Activated T-cell treated with anti-CD3 and anti-CD28 coated beads, Interleukin-2, amount 50 U/mL, for 72 hours (primary cell): ENCODE measurements at regions not wholly inside any gene's neighbourhood (a gene's known extent, or its start where the extent isn't known, plus 50 kb on each side); places are given as distances from the start of the nearest gene placed in this dataset.
A peak's percentile ranks its signal among the peaks of the same experiment; 100 is the strongest.
"Not testable (repeated sequence)": the region's sequence is repeated elsewhere in the genome, so short reads cannot be mapped to it uniquely, and the experiment has no call there.

Source experiments
- ATAC-seq, 2 donors: fragments of 150-1000 bp; cut with Tn5 transposase; replicated peaks in 1 of 2; 2 replicates each; pipeline ENCODE4 v1.10.0; 2021; ENCODE audit warnings: moderate library complexity in 2 of 2, mild to moderate bottlenecking in 1 of 2
- DNase-seq, 2 donors: peaks; one replicate each; pipeline ENCODE4 v3.0.0; 2021 to 2022; ENCODE audit warnings: mixed read lengths in 1 of 2
- H3K27ac Mint-ChIP-seq: one replicate; pipeline ENCODE4 v1.8.0; 2022; ENCODE audit warnings: mild to moderate bottlenecking, moderate library complexity, mixed read lengths
- H3K27me3 Mint-ChIP-seq: one replicate; pipeline ENCODE4 v1.8.0; 2022; ENCODE audit warnings: low read depth, mixed read lengths
- H3K36me3 Mint-ChIP-seq, 2 donors: one replicate each; pipeline ENCODE4 v1.8.0; 2022; ENCODE audit warnings: mixed read lengths in 2 of 2, mild to moderate bottlenecking in 1 of 2; ENCODE audit not compliant: insufficient read depth in 2 of 2
- H3K4me1 Mint-ChIP-seq: one replicate; pipeline ENCODE4 v1.8.0; 2022; ENCODE audit warnings: low read depth, mixed read lengths
- H3K4me3 Mint-ChIP-seq, 2 donors: one replicate each; pipeline ENCODE4 v1.8.0; 2022; ENCODE audit warnings: mild to moderate bottlenecking in 2 of 2, mixed read lengths in 2 of 2, moderate library complexity in 2 of 2
- H3K9me3 Mint-ChIP-seq, 2 donors: one replicate each; pipeline ENCODE4 v1.8.0; 2022; ENCODE audit warnings: mixed read lengths in 2 of 2

DNA sequence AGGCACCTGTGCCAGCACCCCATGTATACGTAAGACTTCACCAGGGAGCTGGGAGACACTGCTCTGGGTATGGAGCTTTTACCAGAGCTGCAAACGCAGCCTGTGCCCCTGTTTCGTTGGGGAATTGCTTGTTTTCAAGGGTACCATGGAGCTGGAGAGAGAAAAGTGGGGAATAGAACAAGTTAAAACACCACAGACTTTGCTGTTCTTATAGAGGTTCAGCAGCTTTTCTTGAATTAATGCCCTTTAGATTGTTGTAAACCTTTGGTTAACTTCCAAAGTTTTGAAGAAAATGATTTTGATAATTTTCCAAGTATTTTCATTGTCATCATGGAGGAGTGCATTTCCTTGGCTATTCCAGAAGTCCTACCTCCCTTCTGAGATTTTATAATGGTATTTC is 131.7 kb downstream of the KBTBD2 start:
- H3K9me3 Mint-ChIP-seq, H3K4me3 Mint-ChIP-seq, H3K36me3 Mint-ChIP-seq, DNase-seq, H3K27ac Mint-ChIP-seq, ATAC-seq: not testable (repeated sequence)
- Mint-ChIP-seq H3K4me1 (peaks cover 14% of the 10 kb centered on the region), H3K27me3 (peaks cover 44% of the 10 kb centered on the region)

DNA sequence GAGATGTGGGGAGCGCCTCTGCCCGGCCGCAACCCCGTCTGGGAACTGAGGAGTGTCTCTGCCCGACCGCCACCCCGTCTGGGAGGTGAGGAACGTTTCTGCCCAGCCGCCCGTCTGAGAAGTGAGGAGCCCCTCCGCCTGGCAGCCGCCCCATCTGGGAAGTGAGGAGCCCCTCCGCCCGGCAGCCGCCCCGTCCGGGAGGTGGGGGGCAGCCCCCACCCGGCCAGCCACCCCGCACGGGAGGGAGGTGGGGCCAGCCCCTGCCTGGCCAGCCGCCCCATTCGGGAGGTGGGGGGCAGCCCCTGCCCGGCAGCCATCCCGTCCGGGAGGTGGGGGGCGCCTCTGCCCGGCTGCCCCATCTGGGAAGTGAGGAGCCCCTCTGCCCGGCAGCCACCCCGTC is 137.7 kb downstream of the KBTBD2 start:
- not testable (repeated sequence) for H3K4me1 Mint-ChIP-seq, ATAC-seq

DNA sequence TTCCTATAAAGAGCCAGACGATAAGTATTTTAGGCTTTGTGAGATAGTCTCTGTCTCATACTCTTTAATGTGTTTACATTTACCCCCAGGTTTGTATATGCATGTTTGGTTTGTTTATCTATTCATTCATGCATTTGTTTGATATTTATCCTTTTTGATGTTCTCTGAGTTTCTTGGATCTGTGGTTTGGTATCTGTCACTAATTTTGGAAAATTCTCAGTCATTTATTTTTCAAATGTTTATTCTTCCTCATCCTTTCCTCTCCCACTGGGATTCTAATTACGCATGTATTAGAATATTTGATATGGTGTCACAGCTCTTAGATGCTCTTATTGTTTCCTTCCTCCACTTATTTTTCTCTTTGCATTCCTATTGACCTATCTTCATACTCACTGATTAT is 143.2 kb downstream of the KBTBD2 start:
- peaks cover 14% of the 10 kb centered on the region for H3K27me3 Mint-ChIP-seq
- not testable (repeated sequence) for H3K9me3 Mint-ChIP-seq, H3K4me1 Mint-ChIP-seq, H3K4me3 Mint-ChIP-seq, H3K36me3 Mint-ChIP-seq, ATAC-seq, H3K27ac Mint-ChIP-seq, DNase-seq

More for the DNA sequence above, 137.7 kb downstream of the KBTBD2 start:
- not testable (repeated sequence) for DNase-seq, H3K36me3 Mint-ChIP-seq, H3K4me3 Mint-ChIP-seq, H3K27ac Mint-ChIP-seq, H3K27me3 Mint-ChIP-seq, H3K9me3 Mint-ChIP-seq

DNA sequence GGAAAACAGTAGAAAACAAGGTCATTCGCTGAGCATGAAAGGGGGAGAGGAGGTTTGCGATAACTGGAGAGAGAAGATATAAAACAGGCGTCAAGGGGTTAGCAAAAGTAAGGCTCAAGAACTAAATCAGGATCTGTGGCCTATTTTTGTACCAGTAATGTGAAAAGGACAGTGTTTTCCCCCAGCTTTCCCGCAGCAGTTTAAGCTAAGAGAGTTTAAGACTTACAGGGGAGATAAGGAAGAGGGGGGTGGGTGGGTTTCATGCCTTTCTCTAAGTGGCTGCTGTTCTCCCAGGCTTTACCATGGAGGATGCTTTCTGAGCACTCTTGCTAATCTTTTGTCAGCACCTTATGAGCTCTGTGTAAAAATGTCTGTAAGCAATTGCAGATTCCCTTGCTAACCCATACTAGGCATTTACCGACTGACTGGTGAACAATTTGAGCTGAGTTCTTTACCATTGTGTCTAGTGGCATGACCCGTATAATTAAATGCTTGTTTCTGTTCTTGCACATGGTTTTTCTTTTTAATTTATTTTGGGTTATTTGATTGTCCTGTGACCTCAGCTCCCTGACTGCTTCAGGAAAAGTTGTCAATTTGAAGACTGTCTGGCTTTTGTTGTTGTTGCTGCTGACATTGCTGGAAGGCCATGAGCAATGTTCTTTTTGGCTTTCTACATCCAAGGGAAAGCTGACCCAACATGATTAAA is 144.0 kb downstream of the KBTBD2 start:
- not testable (repeated sequence) for H3K36me3 Mint-ChIP-seq, DNase-seq, H3K27ac Mint-ChIP-seq, H3K4me3 Mint-ChIP-seq, ATAC-seq, H3K9me3 Mint-ChIP-seq, H3K4me1 Mint-ChIP-seq
- peaks cover 14% of the 10 kb centered on the region for H3K27me3 Mint-ChIP-seq

DNA sequence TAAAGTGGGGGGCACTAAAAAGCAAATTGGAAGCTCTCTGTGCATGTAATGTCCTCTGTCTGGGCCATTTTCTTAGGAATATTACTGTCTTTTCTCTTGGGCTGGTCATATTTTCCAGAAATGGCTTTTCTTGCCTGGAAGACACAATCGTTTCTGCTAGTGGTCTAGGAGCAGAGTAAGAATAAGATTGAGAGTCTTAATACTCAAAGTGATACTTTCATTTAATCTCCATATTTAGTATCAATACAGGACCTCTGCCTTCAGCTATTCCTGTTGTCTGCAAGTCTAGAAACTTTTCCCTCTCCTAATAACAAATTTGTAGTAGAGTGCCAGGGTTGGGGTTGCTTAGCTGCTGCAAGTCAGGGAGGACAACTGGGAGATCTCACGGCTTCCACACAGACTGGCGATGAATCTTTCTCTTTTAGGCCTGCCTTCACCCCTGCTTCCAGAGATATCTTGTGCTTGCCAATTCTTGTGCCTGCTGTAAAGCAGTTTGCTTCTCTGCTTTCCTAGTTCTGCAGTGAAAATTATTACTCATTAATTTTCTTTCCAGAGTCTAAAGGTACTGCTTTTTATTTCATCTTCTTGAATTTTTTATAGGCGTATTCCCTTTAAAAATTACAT is 149.6 kb downstream of the KBTBD2 start:
- Mint-ChIP-seq H3K4me3 (peak overlapping the region in 1 of 2 donors; percentile 4), H3K4me1 (peaks cover 15% of the 10 kb centered on the region)
- ATAC-seq = peak; percentile 22 to 36
- H3K27me3 Mint-ChIP-seq, H3K9me3 Mint-ChIP-seq, H3K36me3 Mint-ChIP-seq, H3K27ac Mint-ChIP-seq, DNase-seq: not testable (repeated sequence)

DNA sequence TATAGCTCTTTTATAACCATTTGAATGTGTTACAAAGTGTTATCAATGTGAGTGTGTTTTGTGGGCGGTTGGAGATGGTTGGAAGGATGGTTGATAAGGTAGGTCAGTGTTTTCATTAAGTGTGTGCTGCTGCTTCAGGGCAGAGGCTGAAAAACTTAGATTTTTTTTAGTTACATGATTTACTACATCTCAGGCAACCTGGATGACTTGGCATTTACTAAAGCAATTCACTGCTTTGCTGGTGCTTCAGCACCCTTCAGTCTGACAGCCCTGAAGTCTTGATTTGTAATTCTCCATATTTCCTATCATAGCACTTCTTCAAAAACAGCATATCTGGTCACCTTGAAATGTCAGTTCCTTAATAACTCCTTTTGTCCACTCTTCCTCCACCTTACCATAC is 151.8 kb downstream of the KBTBD2 start:
- H3K36me3 Mint-ChIP-seq, H3K4me3 Mint-ChIP-seq, H3K9me3 Mint-ChIP-seq, H3K27ac Mint-ChIP-seq, H3K27me3 Mint-ChIP-seq, DNase-seq, ATAC-seq: not testable (repeated sequence)
- H3K4me1 Mint-ChIP-seq = peaks cover 15% of the 10 kb centered on the region

DNA sequence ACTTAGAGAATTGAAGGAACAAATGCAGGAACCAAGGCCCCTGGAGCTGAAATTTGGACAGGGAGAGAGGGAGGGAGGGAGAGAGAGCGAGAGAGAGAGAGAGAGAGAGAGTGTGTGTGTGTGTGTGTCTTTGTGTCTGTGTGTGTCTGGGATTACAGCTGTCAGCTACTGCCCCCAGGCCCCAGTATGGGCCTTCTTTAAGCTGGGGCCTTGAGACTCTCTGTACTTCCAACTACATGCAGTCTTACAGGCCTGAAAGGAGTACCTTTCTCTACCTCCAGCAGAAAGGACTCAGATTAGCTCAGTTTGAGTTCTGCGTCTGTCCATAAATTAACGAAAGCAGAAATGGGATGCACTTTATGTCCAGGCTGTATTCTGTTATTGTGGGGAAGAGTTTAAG is 153.2 kb downstream of the KBTBD2 start:
- H3K36me3 Mint-ChIP-seq, H3K27me3 Mint-ChIP-seq: not testable (repeated sequence)

DNA sequence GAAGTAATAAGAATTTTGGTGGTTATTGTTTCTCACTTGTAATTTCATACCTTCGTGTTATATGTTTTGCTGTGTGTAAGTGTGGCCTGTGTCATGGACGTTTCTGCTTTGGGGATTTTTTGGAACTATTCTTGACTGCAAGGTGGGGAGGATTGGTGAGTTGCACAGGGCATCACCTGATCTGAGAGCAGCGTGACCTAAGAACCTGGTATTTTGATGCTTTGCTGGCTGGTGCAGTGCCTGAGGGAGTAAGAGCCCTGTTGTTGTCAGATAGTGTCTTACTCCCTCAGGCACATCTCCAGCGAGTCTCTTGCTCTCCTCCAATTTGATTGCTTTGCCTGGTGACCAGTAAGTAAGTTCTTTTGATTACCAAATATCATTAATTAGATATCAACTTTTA is 158.8 kb downstream of the KBTBD2 start:
- not testable (repeated sequence) for H3K36me3 Mint-ChIP-seq

More for the DNA sequence above, 153.2 kb downstream of the KBTBD2 start:
- H3K27ac Mint-ChIP-seq, H3K9me3 Mint-ChIP-seq, ATAC-seq, DNase-seq, H3K4me3 Mint-ChIP-seq: not testable (repeated sequence)
- H3K4me1 Mint-ChIP-seq = peaks cover 15% of the 10 kb centered on the region

DNA sequence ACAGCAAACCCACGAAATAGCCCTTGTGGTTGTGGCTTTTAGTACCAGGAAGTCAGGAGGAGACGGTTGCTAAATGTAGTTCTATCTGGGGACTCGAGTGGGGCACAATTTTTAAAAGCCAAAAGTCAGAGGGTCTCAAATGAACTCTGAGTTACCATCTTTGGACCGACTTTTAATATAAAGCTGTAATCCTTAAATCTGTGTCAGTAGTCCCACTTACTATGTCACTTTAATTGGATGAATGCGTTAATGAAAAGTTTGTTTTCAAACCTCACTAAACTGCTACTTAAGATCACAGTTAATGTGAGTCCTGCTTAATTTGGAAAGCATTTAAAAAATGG is 162.3 kb downstream of the KBTBD2 start:
- not testable (repeated sequence) for H3K27me3 Mint-ChIP-seq, ATAC-seq, H3K27ac Mint-ChIP-seq, H3K36me3 Mint-ChIP-seq, H3K9me3 Mint-ChIP-seq, DNase-seq
- Mint-ChIP-seq H3K4me1 (peaks cover 14% of the 10 kb centered on the region), H3K4me3 (peak overlapping the region; percentile 75 to 80)

More for the DNA sequence above, 158.8 kb downstream of the KBTBD2 start:
- not testable (repeated sequence) for DNase-seq, ATAC-seq, H3K9me3 Mint-ChIP-seq, H3K4me3 Mint-ChIP-seq, H3K4me1 Mint-ChIP-seq, H3K27me3 Mint-ChIP-seq, H3K27ac Mint-ChIP-seq

DNA sequence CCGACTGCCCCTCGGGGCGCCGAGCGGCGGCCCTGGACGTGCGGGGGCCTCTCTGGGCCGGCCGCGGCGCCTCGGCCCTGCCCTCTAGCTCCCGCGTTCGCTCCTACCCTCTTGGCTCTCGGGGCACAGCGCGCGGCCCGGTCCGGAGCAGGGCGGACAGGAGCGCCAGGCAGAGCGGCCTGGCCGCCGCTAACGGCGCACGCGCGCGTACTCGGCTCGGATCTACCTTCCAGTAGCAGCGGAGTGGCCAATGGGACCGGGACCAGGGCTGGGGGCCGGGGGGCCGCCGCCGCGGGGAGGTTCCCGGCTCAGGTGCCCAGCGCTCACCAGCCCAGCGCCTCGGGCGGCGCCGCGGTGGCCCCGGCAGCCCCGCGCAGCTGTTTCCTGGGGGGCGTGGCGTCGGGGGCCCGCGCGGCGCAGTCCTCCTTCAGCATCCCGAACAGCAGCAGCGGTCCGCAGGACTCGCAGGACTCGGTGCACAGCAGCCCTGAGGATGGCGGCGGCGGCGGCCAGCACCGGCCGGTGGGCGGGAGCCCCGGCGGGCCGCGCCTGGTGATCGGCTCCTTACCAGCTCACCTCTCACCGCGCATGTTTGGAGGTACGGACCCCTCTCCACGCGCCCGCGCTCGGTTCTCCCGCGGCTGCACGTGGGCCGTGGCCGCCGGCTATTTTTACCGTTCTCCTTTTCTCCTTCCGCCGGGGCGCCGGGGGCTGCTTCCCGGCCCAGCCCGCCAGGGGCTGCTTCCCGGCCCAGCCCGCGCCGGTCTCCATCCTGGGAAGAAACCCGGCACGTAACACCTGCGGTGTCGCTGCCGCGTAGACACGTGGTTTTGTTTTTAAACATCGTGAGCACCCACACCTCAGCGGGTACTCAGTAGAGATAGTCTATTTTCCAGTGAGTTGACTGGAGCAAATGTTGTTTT is 162.9 kb downstream of the KBTBD2 start:
- H3K9me3 Mint-ChIP-seq, H3K27me3 Mint-ChIP-seq, H3K27ac Mint-ChIP-seq, H3K36me3 Mint-ChIP-seq: not testable (repeated sequence)
- peak; percentile 56 to 68 for DNase-seq
- Mint-ChIP-seq H3K4me3 (peak overlapping the region; percentile 75 to 80), H3K4me1 (peaks cover 14% of the 10 kb centered on the region)
- ATAC-seq = peak; percentile 80 to 88

DNA sequence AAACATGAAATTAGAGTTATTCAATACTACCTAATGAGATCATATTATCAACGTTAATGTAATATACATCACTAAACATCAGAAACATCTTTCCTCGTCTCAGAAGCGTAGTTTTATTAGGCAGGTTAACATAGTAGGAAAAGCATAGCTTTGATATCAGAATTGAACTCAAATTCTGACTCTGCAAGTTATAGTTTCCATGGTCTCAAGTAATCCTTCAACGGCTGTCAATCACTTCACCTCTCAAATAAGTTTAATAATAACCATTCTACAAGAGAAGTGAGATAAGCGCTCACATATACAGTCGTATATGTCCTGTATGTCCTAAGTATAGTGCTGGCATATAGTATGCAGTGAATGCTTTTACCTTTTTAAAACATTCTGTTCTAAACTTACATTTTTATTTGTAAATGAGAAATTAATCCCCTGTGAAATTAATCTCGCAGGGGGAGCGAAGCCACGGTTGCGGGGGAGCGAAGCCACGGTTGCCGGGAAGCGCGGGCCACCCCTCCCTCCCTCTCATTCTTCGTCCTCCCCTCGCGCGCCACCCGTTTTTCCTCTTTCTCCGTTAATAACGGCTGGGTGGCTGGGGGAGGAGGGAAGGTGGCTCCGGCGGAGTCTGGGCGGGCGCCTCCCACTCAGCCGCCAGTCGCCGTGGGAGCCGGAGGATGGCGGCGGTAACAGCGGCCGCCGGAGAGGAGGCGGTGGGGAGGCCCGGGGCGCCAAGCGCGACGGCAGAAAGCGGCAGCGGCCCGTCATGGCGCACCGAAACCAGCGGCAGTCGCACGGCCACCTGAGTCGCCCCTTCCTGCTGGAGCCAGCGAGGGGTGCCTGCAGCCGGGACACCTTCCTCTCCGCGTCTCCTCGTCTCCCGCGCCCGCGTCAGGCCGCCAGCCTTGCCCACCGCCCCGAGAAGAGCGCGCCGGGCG is 163.8 kb downstream of the KBTBD2 start:
- H3K36me3 Mint-ChIP-seq, H3K9me3 Mint-ChIP-seq: not testable (repeated sequence)
- peaks cover 12% of the 10 kb centered on the region for H3K4me1 Mint-ChIP-seq

DNA sequence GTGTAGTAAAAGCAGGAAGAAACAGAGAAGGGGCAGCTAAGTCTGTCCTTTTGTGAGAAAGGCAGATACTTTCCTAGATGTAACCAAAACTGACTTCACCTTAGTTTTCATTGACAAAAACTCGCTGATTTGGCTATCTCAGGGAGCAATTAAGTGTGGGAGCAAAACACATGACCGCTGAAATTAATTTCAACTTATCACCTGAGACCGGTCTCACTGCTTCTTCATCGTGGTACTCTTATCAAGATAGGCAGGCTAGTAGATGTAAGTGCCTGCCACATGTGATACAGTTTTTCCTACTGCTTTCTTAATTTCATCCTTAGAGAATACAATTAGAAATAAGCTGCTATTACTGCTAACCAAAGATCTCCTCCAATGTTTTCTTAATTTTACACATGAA is 168.7 kb downstream of the KBTBD2 start:
- DNase-seq, H3K4me1 Mint-ChIP-seq, H3K4me3 Mint-ChIP-seq, ATAC-seq, H3K9me3 Mint-ChIP-seq, H3K27me3 Mint-ChIP-seq, H3K36me3 Mint-ChIP-seq, H3K27ac Mint-ChIP-seq: not testable (repeated sequence)

More for the DNA sequence above, 163.8 kb downstream of the KBTBD2 start:
- not testable (repeated sequence) for H3K27me3 Mint-ChIP-seq, H3K27ac Mint-ChIP-seq
- H3K4me3 Mint-ChIP-seq = peak overlapping the region; percentile 80 to 88
- DNase-seq (peak; percentile 58 to 71), ATAC-seq (peak; percentile 68 to 78)
